ENCODE measurements at regions not wholly inside any gene's neighbourhood (a gene's known extent, or its start where the extent isn't known, plus 50 kb on each side); places are given as distances from the start of the nearest gene placed in this dataset.

DNA sequence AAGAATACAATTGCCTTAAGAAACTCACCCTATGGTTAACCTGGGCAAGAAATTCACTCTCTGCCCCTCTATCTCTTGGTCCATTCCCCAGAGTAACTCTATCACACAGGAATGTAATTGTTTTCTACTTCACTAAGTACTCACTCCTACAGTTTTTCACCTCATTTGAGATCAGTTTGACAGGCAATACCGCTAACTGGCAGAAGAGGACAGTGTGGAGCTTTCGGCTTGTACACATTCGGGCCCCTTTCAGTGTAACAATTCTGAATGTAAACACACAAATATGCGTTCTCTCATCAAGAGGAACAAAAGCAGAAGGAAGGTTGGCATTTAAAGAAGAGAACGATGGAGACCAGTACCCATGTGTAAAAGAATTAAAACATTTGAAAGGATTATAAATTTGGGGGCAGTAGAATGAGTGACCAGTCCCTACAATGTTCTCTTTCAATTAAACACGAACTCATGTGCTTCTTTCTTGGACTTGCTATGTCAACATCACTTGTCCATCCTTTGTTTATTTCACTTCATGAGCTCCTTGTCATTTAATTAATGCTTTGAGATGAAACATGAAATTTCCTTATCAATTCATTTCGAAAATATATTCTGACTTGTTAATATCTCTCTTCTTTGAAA lies 188.5 kb upstream of the GRAMD2B start:
- intact Hi-C loops (cut with micrococcal nuclease), result no loop called here
- Mint-ChIP-seq H3K27ac (no peak overlapping the region), H3K4me1 (ENCODE audit: low read depth) (no peaks in the 10 kb centered on the region), H3K9me3 (no peaks in the 10 kb centered on the region), H3K27me3 (no peaks in the 10 kb centered on the region), H3K4me3 (no peak overlapping the region), H3K36me3 (no peaks in the 10 kb centered on the region)
- POLR2A ChIA-PET, result no interaction called here
- CTCF ChIA-PET, result no interaction called here
- DNase-seq, result no peak

- H3K4me3 Mint-ChIP-seq, result no peak overlapping the region
- H3K9me3 Mint-ChIP-seq, result no peaks in the 10 kb centered on the region
- H3K27ac Mint-ChIP-seq, result no peak overlapping the region
- H3K4me1 Mint-ChIP-seq (ENCODE audit: low read depth), result no peaks in the 10 kb centered on the region
- CTCF ChIA-PET, result no interaction called here
- POLR2A ChIA-PET, result no interaction called here
- H3K36me3 Mint-ChIP-seq, result no peaks in the 10 kb centered on the region
- intact Hi-C loops (cut with micrococcal nuclease), result no loop called here
- DNase-seq, result no peak
- no peaks in the 10 kb centered on the region for H3K27me3 Mint-ChIP-seq
These were observed 187.6 kb upstream of the GRAMD2B start for GRCh38 chr5:126235628-126236027.

DNA sequence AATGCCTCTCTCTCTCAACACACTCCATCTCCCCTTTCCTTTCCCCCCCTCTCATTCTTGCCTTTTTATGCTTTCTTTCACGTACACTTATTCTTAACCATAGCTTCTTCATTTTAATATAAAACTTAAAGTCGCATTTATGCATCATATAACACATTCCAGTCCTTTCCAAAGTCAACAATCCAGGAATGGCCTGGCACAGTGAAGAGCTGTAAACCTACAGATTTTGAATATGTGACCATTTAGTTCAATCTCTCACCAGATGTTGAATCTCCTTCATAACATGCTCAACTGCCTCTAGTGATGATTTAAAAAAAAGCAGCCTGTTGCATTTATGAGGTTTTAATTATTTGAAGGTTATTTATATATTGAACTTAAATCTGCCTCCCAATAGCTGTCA lies 186.2 kb upstream of the GRAMD2B start:
- no peak for DNase-seq
- no peak overlapping the region for H3K27ac Mint-ChIP-seq
- H3K27me3 Mint-ChIP-seq, result no peaks in the 10 kb centered on the region
- ChIA-PET POLR2A (no interaction called here), CTCF (interaction anchor here (0.8 kb wide), 1 partner anchor 9 kb away, joined by 3 read pairs; no protein-coding TSS in a partner anchor)
- intact Hi-C loops (cut with micrococcal nuclease), result no loop called here
- no peak overlapping the region for H3K4me3 Mint-ChIP-seq
- no peaks in the 10 kb centered on the region for H3K36me3 Mint-ChIP-seq
- H3K9me3 Mint-ChIP-seq, result no peaks in the 10 kb centered on the region
- H3K4me1 Mint-ChIP-seq (ENCODE audit: low read depth), result no peaks in the 10 kb centered on the region

DNA sequence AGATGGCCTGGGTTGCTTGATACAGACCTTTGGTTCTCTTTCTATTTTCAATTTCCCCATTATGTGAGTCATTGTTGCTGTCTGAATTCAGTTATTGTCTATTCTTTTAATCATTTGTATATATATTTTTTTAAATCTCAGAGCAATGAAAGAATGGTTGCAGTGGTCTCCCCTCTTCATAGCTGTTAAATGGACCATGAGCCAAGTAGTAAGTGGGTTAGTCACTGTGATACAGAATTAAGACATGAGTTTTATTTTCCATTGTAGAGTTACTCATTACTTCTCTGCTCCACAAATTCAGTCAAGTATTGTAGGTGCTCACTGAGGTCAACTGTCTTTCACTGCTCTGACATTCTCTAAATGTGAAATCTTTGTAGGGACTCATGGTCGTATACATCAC lies 174.6 kb upstream of the GRAMD2B start:
- POLR2A ChIA-PET, result no interaction called here
- no peaks in the 10 kb centered on the region for H3K36me3 Mint-ChIP-seq
- H3K27ac Mint-ChIP-seq, result no peak overlapping the region
- H3K4me1 Mint-ChIP-seq (ENCODE audit: low read depth), result no peaks in the 10 kb centered on the region
- intact Hi-C loops (cut with micrococcal nuclease), result no loop called here
- H3K27me3 Mint-ChIP-seq, result no peaks in the 10 kb centered on the region
- H3K4me3 Mint-ChIP-seq, result no peak overlapping the region
- DNase-seq, result no peak
- H3K9me3 Mint-ChIP-seq, result peaks cover 7% of the 10 kb centered on the region
- CTCF ChIA-PET, result no interaction called here

- ChIA-PET CTCF (interaction anchor here (0.7 kb wide), 1 partner anchor 20 kb away, joined by 3 read pairs; no protein-coding TSS in a partner anchor), POLR2A (no interaction called here)
- no peak overlapping the region for H3K4me3 Mint-ChIP-seq
- no peaks in the 10 kb centered on the region for H3K36me3 Mint-ChIP-seq
- no peak for DNase-seq
- H3K9me3 Mint-ChIP-seq, result peaks cover 7% of the 10 kb centered on the region
- H3K27ac Mint-ChIP-seq, result no peak overlapping the region
- no peaks in the 10 kb centered on the region for H3K4me1 Mint-ChIP-seq (ENCODE audit: low read depth)
- intact Hi-C loops (cut with micrococcal nuclease), result no loop called here
- peaks cover 2% of the 10 kb centered on the region for H3K27me3 Mint-ChIP-seq
These were observed 172.2 kb upstream of the GRAMD2B start for GRCh38 chr5:126251024-126251423.

- DNase-seq, result no peak
- Mint-ChIP-seq H3K27ac (no peak overlapping the region), H3K36me3 (no peaks in the 10 kb centered on the region), H3K9me3 (peaks cover 4% of the 10 kb centered on the region), H3K4me1 (ENCODE audit: low read depth) (no peaks in the 10 kb centered on the region), H3K4me3 (no peak overlapping the region), H3K27me3 (peaks cover 2% of the 10 kb centered on the region)
- CTCF ChIA-PET, result interaction anchor here (0.5 kb wide), 1 partner anchor 151 kb away, joined by 3 read pairs; no protein-coding TSS in a partner anchor
- intact Hi-C loops (cut with micrococcal nuclease), result no loop called here
- POLR2A ChIA-PET, result no interaction called here
These were observed 169.8 kb upstream of the GRAMD2B start for GRCh38 chr5:126253406-126253805.

- peaks cover 2% of the 10 kb centered on the region for H3K9me3 Mint-ChIP-seq
- intact Hi-C loops (cut with micrococcal nuclease), result no loop called here
- no peaks in the 10 kb centered on the region for H3K27me3 Mint-ChIP-seq
- CTCF ChIA-PET, result no interaction called here
- no peak overlapping the region for H3K4me3 Mint-ChIP-seq
- H3K4me1 Mint-ChIP-seq (ENCODE audit: low read depth), result no peaks in the 10 kb centered on the region
- H3K27ac Mint-ChIP-seq, result no peak overlapping the region
- POLR2A ChIA-PET, result no interaction called here
- DNase-seq, result no peak
- no peaks in the 10 kb centered on the region for H3K36me3 Mint-ChIP-seq
These were observed 159.5 kb upstream of the GRAMD2B start for GRCh38 chr5:126263591-126264184.

- no peaks in the 10 kb centered on the region for H3K27me3 Mint-ChIP-seq
- no peak overlapping the region for H3K27ac Mint-ChIP-seq
- H3K36me3 Mint-ChIP-seq, result no peaks in the 10 kb centered on the region
- no peaks in the 10 kb centered on the region for H3K9me3 Mint-ChIP-seq
- CTCF ChIA-PET, result no interaction called here
- H3K4me1 Mint-ChIP-seq (ENCODE audit: low read depth), result no peaks in the 10 kb centered on the region
- DNase-seq, result no peak
- POLR2A ChIA-PET, result no interaction called here
- intact Hi-C loops (cut with micrococcal nuclease), result no loop called here
- no peak overlapping the region for H3K4me3 Mint-ChIP-seq
These were observed 157.3 kb upstream of the GRAMD2B start for GRCh38 chr5:126265917-126266316.

DNA sequence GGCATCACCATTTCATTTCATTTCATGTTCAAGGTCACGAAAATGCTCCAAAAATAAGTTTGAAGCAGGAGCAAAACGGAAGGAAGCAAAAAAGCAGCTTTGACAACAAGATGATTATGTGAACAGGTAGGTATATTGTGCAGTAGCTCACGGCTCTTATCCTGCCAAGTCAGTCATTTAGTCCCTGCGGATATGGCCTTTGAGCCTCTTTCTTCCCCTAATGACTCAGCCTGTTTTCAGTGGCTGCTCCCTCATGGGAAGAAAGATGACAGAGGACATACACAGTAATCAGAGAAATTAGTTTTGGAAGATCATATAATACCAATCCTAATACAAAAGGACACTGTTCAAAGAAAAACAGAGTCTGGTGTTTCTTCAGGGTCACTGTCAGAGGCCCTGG lies 155.8 kb upstream of the GRAMD2B start:
- Mint-ChIP-seq H3K9me3 (no peaks in the 10 kb centered on the region), H3K4me1 (ENCODE audit: low read depth) (no peaks in the 10 kb centered on the region), H3K4me3 (no peak overlapping the region), H3K36me3 (no peaks in the 10 kb centered on the region), H3K27ac (no peak overlapping the region), H3K27me3 (no peaks in the 10 kb centered on the region)
- ChIA-PET POLR2A (no interaction called here), CTCF (no interaction called here)
- no peak for DNase-seq
- intact Hi-C loops (cut with micrococcal nuclease), result no loop called here

DNA sequence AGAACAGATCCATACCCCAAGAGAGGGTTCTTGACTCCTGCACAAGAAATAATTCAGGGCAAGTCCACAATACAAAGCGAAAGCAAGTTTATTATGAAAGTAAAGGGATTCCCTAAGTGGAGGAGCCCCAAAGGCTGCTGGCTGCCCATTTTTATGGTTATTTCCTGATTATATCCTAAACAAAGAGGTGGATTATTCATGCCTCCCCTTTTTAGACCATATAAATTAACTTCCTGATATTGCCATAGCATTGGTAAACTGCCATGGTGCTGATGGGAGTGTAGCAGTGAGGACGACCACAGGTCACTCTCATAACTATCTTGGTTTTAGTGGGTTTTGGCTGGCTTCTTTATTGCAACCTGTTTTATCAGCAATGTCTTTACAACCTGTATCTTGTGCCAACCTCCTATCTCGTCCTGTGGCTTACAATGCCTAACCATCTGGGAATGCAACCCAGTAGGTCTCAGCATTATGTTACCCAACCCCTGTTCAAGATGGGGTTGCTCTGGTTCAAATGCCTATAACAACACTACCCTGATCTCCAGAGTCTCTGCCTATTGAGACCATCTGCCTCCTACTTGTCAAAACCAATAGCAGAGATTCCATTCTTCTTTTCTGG lies 154.4 kb upstream of the GRAMD2B start:
- H3K9me3 Mint-ChIP-seq, result no peaks in the 10 kb centered on the region
- no peak overlapping the region for H3K27ac Mint-ChIP-seq
- no peak overlapping the region for H3K4me3 Mint-ChIP-seq
- no peak for DNase-seq
- H3K4me1 Mint-ChIP-seq (ENCODE audit: low read depth), result no peaks in the 10 kb centered on the region
- intact Hi-C loops (cut with micrococcal nuclease), result no loop called here
- no peaks in the 10 kb centered on the region for H3K27me3 Mint-ChIP-seq
- ChIA-PET CTCF (no interaction called here), POLR2A (no interaction called here)
- no peaks in the 10 kb centered on the region for H3K36me3 Mint-ChIP-seq

- Mint-ChIP-seq H3K9me3 (no peaks in the 10 kb centered on the region), H3K4me3 (no peak overlapping the region), H3K36me3 (no peaks in the 10 kb centered on the region), H3K27ac (no peak overlapping the region), H3K27me3 (no peaks in the 10 kb centered on the region), H3K4me1 (ENCODE audit: low read depth) (no peaks in the 10 kb centered on the region)
- DNase-seq, result no peak
- ChIA-PET POLR2A (no interaction called here), CTCF (no interaction called here)
- intact Hi-C loops (cut with micrococcal nuclease), result no loop called here
These were observed 153.7 kb upstream of the GRAMD2B start for GRCh38 chr5:126269511-126269910.

- ChIA-PET CTCF (interaction anchor here (0.5 kb wide), 1 partner anchor 20 kb away, joined by 3 read pairs; no protein-coding TSS in a partner anchor), POLR2A (no interaction called here)
- no peak for DNase-seq
- no peaks in the 10 kb centered on the region for H3K27me3 Mint-ChIP-seq
- intact Hi-C loops (cut with micrococcal nuclease), result no loop called here
- no peaks in the 10 kb centered on the region for H3K9me3 Mint-ChIP-seq
- no peak overlapping the region for H3K4me3 Mint-ChIP-seq
- no peak overlapping the region for H3K27ac Mint-ChIP-seq
- no peaks in the 10 kb centered on the region for H3K4me1 Mint-ChIP-seq (ENCODE audit: low read depth)
- H3K36me3 Mint-ChIP-seq, result no peaks in the 10 kb centered on the region
These were observed 152.1 kb upstream of the GRAMD2B start for GRCh38 chr5:126271141-126271540.

DNA sequence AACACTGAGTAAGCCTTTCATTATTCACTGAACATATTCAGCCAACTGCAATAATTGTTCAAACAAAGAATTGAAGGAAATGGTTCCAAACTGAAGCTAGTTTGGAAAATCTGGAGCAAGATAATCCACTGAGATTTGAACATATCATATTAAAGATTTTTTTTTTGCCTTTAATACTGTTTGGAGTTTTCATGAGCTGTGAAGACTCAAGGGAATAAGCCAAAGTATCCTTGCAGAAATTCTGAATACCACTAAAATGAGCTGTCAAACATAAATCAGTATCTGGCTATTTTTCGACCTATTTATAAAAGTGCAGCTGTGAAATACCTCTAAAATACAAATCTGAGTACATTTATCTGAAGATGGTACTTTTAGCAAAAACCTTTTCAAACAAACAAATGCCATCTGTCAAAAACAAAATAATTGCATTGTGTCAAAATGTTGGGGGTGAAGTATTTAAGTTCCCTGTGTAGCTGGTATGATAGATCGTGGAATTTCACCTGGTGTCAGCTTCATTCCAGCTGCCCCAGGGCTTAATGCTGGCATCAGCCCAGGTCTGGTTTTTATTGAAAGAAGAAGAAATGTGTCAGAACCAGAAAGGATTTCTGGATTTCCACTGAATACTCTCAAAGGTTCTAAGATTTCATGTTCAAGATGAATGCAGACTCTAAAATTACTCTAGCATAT lies 149.0 kb upstream of the GRAMD2B start:
- Mint-ChIP-seq H3K27me3 (no peaks in the 10 kb centered on the region), H3K4me3 (no peak overlapping the region), H3K9me3 (no peaks in the 10 kb centered on the region), H3K4me1 (ENCODE audit: low read depth) (no peaks in the 10 kb centered on the region), H3K36me3 (no peaks in the 10 kb centered on the region), H3K27ac (no peak overlapping the region)
- ChIA-PET CTCF (no interaction called here), POLR2A (no interaction called here)
- no peak for DNase-seq
- intact Hi-C loops (cut with micrococcal nuclease), result no loop called here

Data from activated CD4-positive, alpha-beta memory T cell treated with anti-CD3 and anti-CD28 coated beads for 36 hours (primary cell).